Upper lobe of right lung (tissue), 1 donor: ENCODE measurements at regions not wholly inside any gene's neighbourhood (a gene's known extent, or its start where the extent isn't known, plus 50 kb on each side); places are given as distances from the start of the nearest gene placed in this dataset.

Source experiments
- ATAC-seq: fragments of 200-7000 bp; cut with Tn5 transposase; one replicate; pipeline ENCODE4 v1.9.1; 2020; ENCODE audit warnings: mild to moderate bottlenecking, moderate library complexity
- DNase-seq: peaks from one replicate; pipeline ENCODE4 v3.0.0-alpha.2; 2020
- H3K27ac ChIP-seq: fragments of 200-600 bp; one replicate; pipeline ENCODE4 v1.8.0; 2022
- H3K27me3 ChIP-seq: fragments of 200-600 bp; one replicate; pipeline ENCODE4 v1.8.0; 2022; ENCODE audit warnings: mild to moderate bottlenecking
- H3K36me3 ChIP-seq: fragments of 200-600 bp; one replicate; pipeline ENCODE4 v1.8.0; 2022
- H3K4me1 ChIP-seq: fragments of 200-600 bp; one replicate; pipeline ENCODE4 v1.8.0; 2022
- H3K4me3 ChIP-seq: fragments of 200-600 bp; one replicate; pipeline ENCODE4 v1.8.0; 2022; ENCODE audit warnings: mild to moderate bottlenecking
- H3K9me3 ChIP-seq: fragments of 200-600 bp; one replicate; pipeline ENCODE4 v1.8.0; 2022
- intact Hi-C: fragments of 100-400 bp; cut with DNase I; formaldehyde crosslinking; loops from one replicate; pipeline ENCODE4 v1.11.0; 2022
- TF ChIP-seq, protein P1 (sequence below): fragments of 200-600 bp; IDR thresholded peaks from one replicate; pipeline ENCODE4 v1.8.0; 2022; ENCODE audit warnings: antibody characterized with exemption
- donor health status: DM: no; HTN: yes; CAD: no; lungs with severe emphysema.

DNA sequence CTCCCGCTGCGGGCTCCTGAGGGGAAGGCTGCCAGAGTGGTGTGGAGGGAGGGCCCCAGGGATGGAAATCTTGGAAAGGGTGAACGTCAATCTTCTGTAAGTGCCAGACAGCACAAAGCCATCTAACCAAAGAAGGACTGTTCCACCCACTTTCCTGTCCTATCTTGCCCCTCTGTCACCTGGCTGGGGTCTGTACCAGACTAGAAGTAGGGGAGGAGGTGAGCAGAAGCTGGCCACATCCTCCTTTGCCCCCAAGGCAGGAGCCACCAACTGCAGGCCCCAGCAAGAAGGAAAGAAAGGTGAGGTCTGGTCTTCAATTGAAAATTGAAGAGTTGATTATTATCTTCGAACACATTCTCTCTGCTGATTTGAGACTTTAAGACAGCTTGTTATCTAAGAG lies 214.4 kb upstream of the LEF1 start:
- no peaks in the 10 kb centered on the region for H3K27me3 ChIP-seq

DNA sequence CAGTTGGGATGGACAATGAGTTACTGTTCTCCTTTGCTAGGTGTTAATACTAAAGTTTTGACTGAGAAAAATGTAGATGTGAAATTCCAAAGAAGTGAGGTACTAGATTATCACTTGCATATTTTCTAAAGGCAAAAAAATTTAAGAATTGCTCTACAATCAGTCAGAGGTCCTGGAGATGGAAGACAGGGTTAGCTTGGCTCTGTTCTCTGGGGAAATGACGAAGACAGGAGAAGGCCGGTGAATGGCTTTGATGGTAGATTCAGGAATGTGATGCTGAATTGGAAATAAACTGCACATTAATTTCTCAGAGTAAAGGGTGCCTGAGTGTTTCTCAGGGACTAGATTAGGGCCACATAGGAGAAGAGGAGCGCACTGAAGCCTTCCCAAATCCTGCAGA lies 214.0 kb upstream of the LEF1 start:
- ATAC-seq = no peak
- H3K27me3 ChIP-seq = no peaks in the 10 kb centered on the region
- intact Hi-C loops = no loop called here

More for the DNA sequence above, 214.4 kb upstream of the LEF1 start:
- ATAC-seq (no peak), DNase-seq (no peak)
- TF ChIP-seq, protein P1, sequence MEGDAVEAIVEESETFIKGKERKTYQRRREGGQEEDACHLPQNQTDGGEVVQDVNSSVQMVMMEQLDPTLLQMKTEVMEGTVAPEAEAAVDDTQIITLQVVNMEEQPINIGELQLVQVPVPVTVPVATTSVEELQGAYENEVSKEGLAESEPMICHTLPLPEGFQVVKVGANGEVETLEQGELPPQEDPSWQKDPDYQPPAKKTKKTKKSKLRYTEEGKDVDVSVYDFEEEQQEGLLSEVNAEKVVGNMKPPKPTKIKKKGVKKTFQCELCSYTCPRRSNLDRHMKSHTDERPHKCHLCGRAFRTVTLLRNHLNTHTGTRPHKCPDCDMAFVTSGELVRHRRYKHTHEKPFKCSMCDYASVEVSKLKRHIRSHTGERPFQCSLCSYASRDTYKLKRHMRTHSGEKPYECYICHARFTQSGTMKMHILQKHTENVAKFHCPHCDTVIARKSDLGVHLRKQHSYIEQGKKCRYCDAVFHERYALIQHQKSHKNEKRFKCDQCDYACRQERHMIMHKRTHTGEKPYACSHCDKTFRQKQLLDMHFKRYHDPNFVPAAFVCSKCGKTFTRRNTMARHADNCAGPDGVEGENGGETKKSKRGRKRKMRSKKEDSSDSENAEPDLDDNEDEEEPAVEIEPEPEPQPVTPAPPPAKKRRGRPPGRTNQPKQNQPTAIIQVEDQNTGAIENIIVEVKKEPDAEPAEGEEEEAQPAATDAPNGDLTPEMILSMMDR = no peak
- Histone ChIP-seq H3K9me3 (no peaks in the 10 kb centered on the region), H3K36me3 (no peaks in the 10 kb centered on the region), H3K4me3 (no peak overlapping the region), H3K4me1 (no peaks in the 10 kb centered on the region), H3K27ac (no peak overlapping the region)
- intact Hi-C loops = no loop called here

DNA sequence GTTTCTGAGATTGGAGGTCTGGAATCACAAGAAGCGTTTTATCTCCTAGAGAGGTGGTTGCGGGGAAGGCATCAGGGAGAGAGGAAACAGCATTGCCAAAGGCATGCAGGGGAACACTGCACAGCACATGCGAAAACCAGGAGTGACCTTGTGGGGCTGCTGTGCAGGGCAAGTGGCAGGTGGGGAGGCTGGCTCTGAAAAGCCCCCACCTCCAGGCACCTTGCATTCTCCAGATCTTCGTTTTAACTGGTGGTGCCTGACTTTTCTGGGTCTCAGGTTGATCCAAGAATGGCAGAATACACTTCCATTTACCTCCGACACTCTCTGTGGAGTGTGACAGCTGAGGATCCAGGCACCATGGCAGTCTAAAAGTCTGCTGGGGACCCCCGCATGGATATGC lies 209.4 kb upstream of the LEF1 start:
- Histone ChIP-seq H3K36me3 (no peaks in the 10 kb centered on the region), H3K4me3 (no peak overlapping the region), H3K9me3 (no peaks in the 10 kb centered on the region), H3K27me3 (no peaks in the 10 kb centered on the region), H3K4me1 (no peaks in the 10 kb centered on the region), H3K27ac (no peak overlapping the region)
- intact Hi-C loops = no loop called here
- ATAC-seq (no peak), DNase-seq (no peak)
- TF ChIP-seq, protein P1 = no peak

More for the DNA sequence above, 214.0 kb upstream of the LEF1 start:
- Histone ChIP-seq H3K4me1 (no peaks in the 10 kb centered on the region), H3K9me3 (no peaks in the 10 kb centered on the region), H3K4me3 (no peak overlapping the region), H3K36me3 (no peaks in the 10 kb centered on the region), H3K27ac (no peak overlapping the region)
- DNase-seq = no peak
- TF ChIP-seq, protein P1 = no peak

DNA sequence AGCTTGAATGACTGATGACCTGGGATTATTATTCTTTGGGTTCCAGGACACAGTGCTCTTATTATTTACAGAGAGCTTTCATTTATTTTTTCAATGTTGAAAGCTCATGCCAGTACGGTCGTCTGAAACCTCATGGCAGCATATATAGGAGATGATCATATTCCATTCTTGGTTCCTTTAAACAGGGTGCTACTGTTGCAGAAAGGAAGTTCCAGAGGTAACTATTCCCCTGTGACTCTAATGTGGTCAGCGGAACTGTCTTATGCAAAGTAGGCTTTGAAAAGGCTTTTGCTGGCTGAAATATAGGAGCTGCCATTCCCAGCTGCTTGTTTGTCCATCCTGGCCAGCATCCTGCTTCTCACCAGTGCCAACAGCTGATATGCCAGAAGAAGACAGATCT lies 208.3 kb upstream of the LEF1 start:
- no peak overlapping the region for H3K4me3 ChIP-seq
- DNase-seq = no peak
- no peaks in the 10 kb centered on the region for H3K4me1 ChIP-seq
- H3K9me3 ChIP-seq = no peaks in the 10 kb centered on the region
- TF ChIP-seq, protein P1 = no peak
- no peak overlapping the region for H3K27ac ChIP-seq
- no peaks in the 10 kb centered on the region for H3K27me3 ChIP-seq
- no peaks in the 10 kb centered on the region for H3K36me3 ChIP-seq
- no peak for ATAC-seq
- intact Hi-C loops = no loop called here

DNA sequence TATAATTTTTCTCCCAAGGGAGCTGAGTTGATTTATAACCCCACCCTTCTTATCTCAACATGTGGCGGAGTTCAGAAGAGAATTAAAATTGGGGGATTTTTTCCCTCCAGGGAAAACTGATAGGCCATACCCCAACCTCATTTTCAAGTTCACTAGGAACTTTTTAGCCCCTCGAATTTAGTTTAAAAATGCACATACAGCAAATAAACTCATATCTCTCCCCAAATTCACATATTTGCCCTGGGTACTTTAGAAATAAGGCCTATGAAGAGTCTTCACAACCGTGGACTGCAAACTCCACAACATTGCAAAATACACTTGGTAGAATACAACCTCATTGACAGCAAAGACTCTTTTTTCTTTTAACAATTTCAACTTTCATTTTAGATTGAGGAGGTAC lies 206.7 kb upstream of the LEF1 start:
- H3K36me3 ChIP-seq = no peaks in the 10 kb centered on the region
- TF ChIP-seq, protein P1 = no peak
- H3K27me3 ChIP-seq = peaks cover under 1% of the 10 kb centered on the region
- no peak overlapping the region for H3K4me3 ChIP-seq
- no peaks in the 10 kb centered on the region for H3K9me3 ChIP-seq
- no peak overlapping the region for H3K27ac ChIP-seq
- ATAC-seq (no peak), DNase-seq (no peak)
- intact Hi-C loops = no loop called here
- H3K4me1 ChIP-seq = no peaks in the 10 kb centered on the region

DNA sequence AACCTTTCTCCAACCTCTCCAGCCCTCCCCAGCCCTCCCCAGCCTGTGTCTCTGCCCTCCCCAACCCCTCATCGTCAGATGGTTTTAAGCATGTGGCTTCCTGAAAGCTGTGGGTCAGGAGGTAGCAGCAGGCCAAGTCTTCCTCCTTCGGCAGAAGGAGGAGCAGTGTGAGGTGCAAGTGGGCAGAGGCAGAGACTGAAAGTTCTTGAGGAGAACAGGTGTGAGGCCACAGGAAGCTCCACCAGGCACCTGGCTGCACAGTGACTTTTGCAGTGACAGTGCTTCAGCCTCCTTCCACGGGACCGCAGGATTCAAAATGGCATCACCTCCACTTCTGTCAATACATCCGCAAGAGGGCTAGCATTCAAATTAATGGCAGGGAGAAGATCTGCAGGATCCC lies 203.9 kb upstream of the LEF1 start:
- Histone ChIP-seq H3K36me3 (no peaks in the 10 kb centered on the region), H3K9me3 (no peaks in the 10 kb centered on the region), H3K4me3 (no peak overlapping the region), H3K27me3 (peaks cover 4% of the 10 kb centered on the region), H3K27ac (no peak overlapping the region), H3K4me1 (no peaks in the 10 kb centered on the region)
- intact Hi-C loops = no loop called here
- TF ChIP-seq, protein P1 = no peak
- no peak for ATAC-seq
- DNase-seq = no peak
